ENCODE measurements at regions not wholly inside any gene's neighbourhood (a gene's known extent, or its start where the extent isn't known, plus 50 kb on each side); places are given as distances from the start of the nearest gene placed in this dataset.
A peak's percentile ranks its signal among the peaks of the same experiment; 100 is the strongest.

DNA sequence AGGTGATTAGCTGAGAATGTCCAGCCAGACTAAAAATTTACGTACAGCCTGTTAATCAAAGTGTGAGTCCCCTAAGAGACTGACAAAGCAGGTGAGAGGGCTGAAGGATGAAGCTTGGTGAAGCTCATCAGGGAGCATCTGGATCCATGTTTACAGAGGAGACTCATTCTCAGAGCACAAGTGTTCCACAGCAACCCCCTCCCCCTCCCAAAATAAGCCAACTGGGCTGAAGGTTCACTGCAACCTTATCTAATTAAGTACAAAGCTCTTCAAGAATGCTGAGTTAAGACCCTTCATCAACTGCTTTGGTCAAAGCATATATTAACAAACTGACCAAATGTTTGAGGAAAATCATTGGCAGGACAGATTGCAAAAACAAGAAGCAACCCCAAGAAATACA is 262.6 kb upstream of the ZNF385D start (continued):
- TF ChIP-seq, protein P1, sequence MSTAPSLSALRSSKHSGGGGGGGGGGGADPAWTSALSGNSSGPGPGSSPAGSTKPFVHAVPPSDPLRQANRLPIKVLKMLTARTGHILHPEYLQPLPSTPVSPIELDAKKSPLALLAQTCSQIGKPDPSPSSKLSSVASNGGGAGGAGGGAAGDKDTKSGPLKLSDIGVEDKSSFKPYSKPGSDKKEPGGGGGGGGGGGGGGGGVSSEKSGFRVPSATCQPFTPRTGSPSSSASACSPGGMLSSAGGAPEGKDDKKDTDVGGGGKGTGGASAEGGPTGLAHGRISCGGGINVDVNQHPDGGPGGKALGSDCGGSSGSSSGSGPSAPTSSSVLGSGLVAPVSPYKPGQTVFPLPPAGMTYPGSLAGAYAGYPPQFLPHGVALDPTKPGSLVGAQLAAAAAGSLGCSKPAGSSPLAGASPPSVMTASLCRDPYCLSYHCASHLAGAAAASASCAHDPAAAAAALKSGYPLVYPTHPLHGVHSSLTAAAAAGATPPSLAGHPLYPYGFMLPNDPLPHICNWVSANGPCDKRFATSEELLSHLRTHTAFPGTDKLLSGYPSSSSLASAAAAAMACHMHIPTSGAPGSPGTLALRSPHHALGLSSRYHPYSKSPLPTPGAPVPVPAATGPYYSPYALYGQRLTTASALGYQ (CRISPR knock-in tag; IDR thresholded peaks at IDR 0.05), result no peak
- TF ChIP-seq, protein P2, sequence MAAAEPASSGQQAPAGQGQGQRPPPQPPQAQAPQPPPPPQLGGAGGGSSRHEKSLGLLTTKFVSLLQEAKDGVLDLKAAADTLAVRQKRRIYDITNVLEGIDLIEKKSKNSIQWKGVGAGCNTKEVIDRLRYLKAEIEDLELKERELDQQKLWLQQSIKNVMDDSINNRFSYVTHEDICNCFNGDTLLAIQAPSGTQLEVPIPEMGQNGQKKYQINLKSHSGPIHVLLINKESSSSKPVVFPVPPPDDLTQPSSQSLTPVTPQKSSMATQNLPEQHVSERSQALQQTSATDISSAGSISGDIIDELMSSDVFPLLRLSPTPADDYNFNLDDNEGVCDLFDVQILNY (CRISPR knock-in tag; conservative IDR thresholded peaks at IDR 0.05), result no peak
- TF ChIP-seq CREBL2 (CRISPR knock-in tag; IDR thresholded peaks at IDR 0.05; ENCODE audit: borderline replicate concordance), result no peak
- no peak for TF ChIP-seq ZFP36L2 (CRISPR knock-in tag; IDR thresholded peaks at IDR 0.05)
- TF ChIP-seq, protein P3, sequence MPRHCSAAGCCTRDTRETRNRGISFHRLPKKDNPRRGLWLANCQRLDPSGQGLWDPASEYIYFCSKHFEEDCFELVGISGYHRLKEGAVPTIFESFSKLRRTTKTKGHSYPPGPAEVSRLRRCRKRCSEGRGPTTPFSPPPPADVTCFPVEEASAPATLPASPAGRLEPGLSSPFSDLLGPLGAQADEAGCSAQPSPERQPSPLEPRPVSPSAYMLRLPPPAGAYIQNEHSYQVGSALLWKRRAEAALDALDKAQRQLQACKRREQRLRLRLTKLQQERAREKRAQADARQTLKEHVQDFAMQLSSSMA (CRISPR knock-in tag; IDR thresholded peaks at IDR 0.05), result no peak
- TF ChIP-seq ZNF788 (CRISPR knock-in tag; IDR thresholded peaks at IDR 0.05; ENCODE audit: borderline replicate concordance), result no peak
- no peak for TF ChIP-seq DPF2 (CRISPR knock-in tag; IDR thresholded peaks at IDR 0.05; ENCODE audit: borderline replicate concordance, low read depth)

GRCh38 chr3:22016197-22016596 is 265.2 kb upstream of the ZNF385D start:
- Histone ChIP-seq H3K4me3 (replicated peaks in 1 of 3; ENCODE audit: insufficient read depth in 1 of 3, low read depth in 2 of 3, low read length in 3 of 3) (no peak overlapping the region), H3K36me3 (replicated peaks in 1 of 2; ENCODE audit: control insufficient read depth in 1 of 2, insufficient read depth in 2 of 2, low read length in 2 of 2) (no peaks in the 10 kb centered on the region), H3K27ac (ENCODE audit: extremely low read length, insufficient read depth, low read length) (no peak overlapping the region), H3K4me2 (ENCODE audit: low read depth, low read length) (no peak overlapping the region), H3K9me3 (ENCODE audit: low read length) (no peaks in the 10 kb centered on the region), H3K9ac (ENCODE audit: insufficient read depth, low read depth, low read length) (no peak overlapping the region), H3K79me2 (ENCODE audit: insufficient read depth, low read length) (no peaks in the 10 kb centered on the region), H3K27me3 (ENCODE audit: control insufficient read depth in 1 of 2, insufficient read depth in 2 of 2, low read length in 2 of 2) (no peaks in the 10 kb centered on the region), H3K4me1 (ENCODE audit: insufficient read depth, low read length) (no peaks in the 10 kb centered on the region), H2AFZ (ENCODE audit: low read length) (no peak overlapping the region), H4K20me1 (ENCODE audit: insufficient read depth, low read length) (no peaks in the 10 kb centered on the region)
- POLR2A ChIA-PET, result no interaction called here
- peak; percentile 57 for TF ChIP-seq MAFF (IDR thresholded peaks at IDR 0.05; ENCODE audit: low read depth, low read length)
- no peak for TF ChIP-seq AHDC1 (CRISPR knock-in tag; IDR thresholded peaks at IDR 0.05; ENCODE audit: borderline replicate concordance)
- peak; percentile 52 to 58 for TF ChIP-seq MAFK (conservative IDR thresholded peaks at IDR 0.05 in 1 of 2, IDR thresholded peaks at IDR 0.05 in 1 of 2; ENCODE audit: low read length in 2 of 2)
- intact Hi-C loops (cut with micrococcal nuclease; ENCODE audit: unreplicated experiment) (no loop called here), in situ Hi-C loops (cut with HindIII; ENCODE audit: extremely low pct_ligation_motif_present, low pct_unique_long_range_greater_than_20kb) (no loop called here)
- CTCF ChIA-PET (ENCODE audit: low intra/inter-chr PET ratio, low total read pairs), result no interaction called here
- DNase-seq (ENCODE audit: low spot score) (no peak), FAIRE-seq (no peak), ATAC-seq (no peak)
- 0% methylated on average over 4 of the region's 4 CpGs for WGBS (ENCODE audit: low lambda C conversion rate)
- no TSS peak for BruUV-seq (replicated peaks)

All from HepG2 (cell line).